ENCODE measurements at regions not wholly inside any gene's neighbourhood (a gene's known extent, or its start where the extent isn't known, plus 50 kb on each side); places are given as distances from the start of the nearest gene placed in this dataset.

GRCh38 chr2:194925742-194926141 lies 731.3 kb upstream of the SLC39A10 start:
- no peak for TF ChIP-seq EZH2 (optimal IDR thresholded peaks at IDR 0.05; ENCODE audit: low read depth, low read length)
- TF ChIP-seq CTCF (IDR thresholded peaks at IDR 0.05; ENCODE audit: low read length) = no peak
- TF ChIP-seq EZH2phosphoT487 (IDR thresholded peaks at IDR 0.05; ENCODE audit: low read length) = no peak
